Caco-2 (cell line): ENCODE measurements at regions not wholly inside any gene's neighbourhood (a gene's known extent, or its start where the extent isn't known, plus 50 kb on each side); places are given as distances from the start of the nearest gene placed in this dataset.
"Not testable (repeated sequence)": the region's sequence is repeated elsewhere in the genome, so short reads cannot be mapped to it uniquely, and the experiment has no call there.

ENCODE experiments used
- BruUV-seq: library from RNA; stranded (reverse); fragments of 400-500 nt; replicated peaks from 2 replicates; lab custom pipeline; 2021; lab: Mats Ljungman, UMichigan
- CTCF ChIA-PET: fragments of 300-600 bp; sonication (Branson Sonifier 250); formaldehyde crosslinking; loops from one replicate; lab custom pipeline; 2022; ENCODE audit warnings: antibody characterized with exemption; lab: Charles Lee
- POLR2A ChIA-PET: fragments of 300-600 bp; sonication (Branson Sonifier 250); formaldehyde crosslinking; loops from one replicate; lab custom pipeline; 2022; ENCODE audit warnings: antibody characterized with exemption; lab: Charles Lee
- DNase-seq, 2 experiments: peaks; one replicate each; pipeline versions ENCODE4 v3.0.0 to v3.0.0-alpha.2; 2020 to 2022
- H3K27me3 ChIP-seq: replicated peaks from 2 replicates; pipeline ENCODE4 v1.6.0; 2011; ENCODE audit warnings: low read length; ENCODE audit not compliant: control insufficient read depth, insufficient read depth
- H3K36me3 ChIP-seq: 2 replicates; pipeline ENCODE4 v1.5.1; 2011; ENCODE audit warnings: low read length; ENCODE audit not compliant: control insufficient read depth, insufficient read depth
- H3K4me1 ChIP-seq: fragments of 250-450 bp; sonication (Bioruptor Pico); 2 replicates; pipeline ENCODE4 v1.5.1; 2020; ENCODE audit warnings: mild to moderate bottlenecking
- H3K4me3 ChIP-seq: 2 replicates; pipeline ENCODE4 v1.5.1; 2011; ENCODE audit warnings: low read depth, mild to moderate bottlenecking, control low read depth, low read length
- H3K9me3 ChIP-seq: fragments of 250-450 bp; sonication (Bioruptor Pico); 2 replicates; pipeline ENCODE4 v1.5.1; 2020; ENCODE audit warnings: mild to moderate bottlenecking, moderate library complexity
- H3K27ac Mint-ChIP-seq: one replicate; pipeline ENCODE4 v1.8.0; 2022; ENCODE audit warnings: mixed read lengths; ENCODE audit not compliant: unreplicated experiment
- H3K27me3 Mint-ChIP-seq: one replicate; pipeline ENCODE4 v1.8.0; 2022; ENCODE audit warnings: mixed read lengths; ENCODE audit not compliant: insufficient read depth, unreplicated experiment
- H3K36me3 Mint-ChIP-seq: one replicate; pipeline ENCODE4 v1.8.0; 2022; ENCODE audit warnings: mild to moderate bottlenecking, mixed read lengths; ENCODE audit not compliant: insufficient read depth, unreplicated experiment
- H3K4me1 Mint-ChIP-seq: one replicate; pipeline ENCODE4 v1.8.0; 2022; ENCODE audit warnings: low read depth, mixed read lengths; ENCODE audit not compliant: unreplicated experiment
- H3K4me3 Mint-ChIP-seq: one replicate; pipeline ENCODE4 v1.8.0; 2022; ENCODE audit warnings: mild to moderate bottlenecking, moderate library complexity, mixed read lengths; ENCODE audit not compliant: unreplicated experiment
- H3K9me3 Mint-ChIP-seq: one replicate; pipeline ENCODE4 v1.8.0; 2022; ENCODE audit warnings: mixed read lengths; ENCODE audit not compliant: unreplicated experiment
- CTCF ChIP-seq, 2 experiments: fragments of 200-600 bp in 1 of 2; IDR thresholded peaks; 1 replicate in 1 of 2; 2 replicates in 1 of 2; pipeline versions ENCODE4 v1.5.1 to v1.8.0; 2011 to 2022; ENCODE audit warnings: antibody characterized with exemption in 1 of 2, control low read depth in 1 of 2, inconsistent platforms in 1 of 2, low read depth in 1 of 2, low read length in 1 of 2, mild to moderate bottlenecking in 1 of 2, moderate library complexity in 1 of 2; ENCODE audit not compliant: insufficient read depth in 1 of 2, severe bottlenecking in 1 of 2, unreplicated experiment in 1 of 2
- intact Hi-C: fragments of 100-400 bp; cut with micrococcal nuclease; formaldehyde crosslinking; loops from one replicate; pipeline ENCODE4 v1.10.0; 2022; ENCODE audit not compliant: unreplicated experiment

- Mint-ChIP-seq H3K4me1 (no peaks in the 10 kb centered on the region), H3K27ac (no peak overlapping the region), H3K9me3 (no peaks in the 10 kb centered on the region), H3K27me3 (no peaks in the 10 kb centered on the region), H3K4me3 (no peak overlapping the region), H3K36me3 (no peaks in the 10 kb centered on the region)
- intact Hi-C loops: no loop called here
- H3K27me3 ChIP-seq: no peaks in the 10 kb centered on the region
- H3K4me3 ChIP-seq: no peak overlapping the region
- no peak for DNase-seq
- H3K4me1 ChIP-seq: no peaks in the 10 kb centered on the region
- POLR2A ChIA-PET: no interaction called here
- no TSS peak for BruUV-seq
- no peaks in the 10 kb centered on the region for H3K36me3 ChIP-seq
- TF ChIP-seq CTCF (IDR thresholded peaks at IDR 0.05; ENCODE audit: insufficient read depth in 1 of 2, low read depth in 1 of 2, low read length in 1 of 2, severe bottlenecking in 1 of 2, unreplicated experiment in 1 of 2): no peak
- no peaks in the 10 kb centered on the region for H3K9me3 ChIP-seq
- CTCF ChIA-PET: no interaction called here
Observed at GRCh38 chr6:93848031-93848742, 428.8 kb upstream of the EPHA7 start.

DNA sequence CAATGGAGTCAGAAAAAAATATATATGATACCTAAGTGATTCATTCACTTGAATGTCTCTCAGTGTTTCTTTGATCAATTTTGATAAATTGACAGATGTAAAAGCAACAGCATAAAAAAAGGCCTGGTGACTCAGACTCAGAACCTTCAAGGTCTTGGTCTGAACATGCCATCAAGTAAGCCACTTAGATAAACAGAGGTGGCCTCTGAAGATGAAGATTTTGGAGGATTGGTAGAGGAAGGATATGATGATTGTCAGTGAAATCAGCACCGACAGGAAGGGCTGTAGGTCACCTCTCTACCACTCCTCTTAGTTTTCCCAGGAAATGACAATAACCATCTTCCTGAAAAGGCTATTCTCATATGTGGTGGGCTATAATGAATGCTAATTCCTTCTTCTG is 422.8 kb upstream of the EPHA7 start:
- H3K4me3 ChIP-seq: no peak overlapping the region
- Mint-ChIP-seq H3K36me3 (no peaks in the 10 kb centered on the region), H3K27me3 (no peaks in the 10 kb centered on the region), H3K4me3 (no peak overlapping the region), H3K4me1 (no peaks in the 10 kb centered on the region), H3K27ac (no peak overlapping the region), H3K9me3 (no peaks in the 10 kb centered on the region)
- DNase-seq: no peak
- no peaks in the 10 kb centered on the region for H3K36me3 ChIP-seq
- no TSS peak for BruUV-seq
- CTCF ChIA-PET: no interaction called here
- TF ChIP-seq CTCF (IDR thresholded peaks at IDR 0.05; ENCODE audit: insufficient read depth in 1 of 2, low read depth in 1 of 2, low read length in 1 of 2, severe bottlenecking in 1 of 2, unreplicated experiment in 1 of 2): no peak
- POLR2A ChIA-PET: no interaction called here
- intact Hi-C loops: no loop called here
- no peaks in the 10 kb centered on the region for H3K9me3 ChIP-seq
- no peaks in the 10 kb centered on the region for H3K27me3 ChIP-seq
- H3K4me1 ChIP-seq: no peaks in the 10 kb centered on the region

DNA sequence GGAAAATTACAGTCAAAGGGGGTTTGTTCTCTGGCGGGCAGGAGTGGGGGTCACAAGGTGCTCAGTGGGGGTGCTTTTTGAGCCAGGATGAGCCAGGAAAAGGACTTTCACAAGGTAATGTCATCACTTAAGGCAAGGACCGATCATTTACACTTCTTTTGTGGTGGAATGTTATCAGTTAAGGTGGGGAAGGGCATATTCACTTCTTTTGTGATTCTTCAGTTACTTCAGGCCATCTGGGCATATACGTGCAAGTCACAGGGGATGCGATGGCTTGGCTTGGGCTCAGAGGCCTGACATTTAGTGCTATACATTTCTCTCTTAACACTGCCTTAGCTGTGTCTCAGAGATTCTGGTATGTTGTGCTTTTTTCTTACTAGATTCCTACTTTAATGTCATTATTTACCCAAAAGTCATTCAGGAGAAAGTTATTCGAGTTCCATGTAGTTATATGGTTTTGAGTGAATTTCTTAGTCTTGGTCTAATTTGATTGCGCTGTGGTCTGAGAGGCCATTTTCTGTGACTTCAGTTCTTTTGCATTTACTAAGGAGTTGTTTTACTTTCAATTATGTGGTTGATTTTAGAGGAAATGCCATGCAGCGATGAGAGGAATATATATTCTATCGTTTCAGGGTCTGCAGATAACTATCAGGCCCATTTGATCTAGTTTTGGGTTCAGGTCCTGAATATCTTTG is 416.2 kb upstream of the EPHA7 start:
- POLR2A ChIA-PET, BruUV-seq, H3K27ac Mint-ChIP-seq, DNase-seq, H3K4me3 ChIP-seq, H3K4me1 Mint-ChIP-seq, H3K9me3 Mint-ChIP-seq, intact Hi-C loops, H3K27me3 ChIP-seq, H3K4me1 ChIP-seq, CTCF ChIA-PET, H3K36me3 ChIP-seq, H3K9me3 ChIP-seq, H3K36me3 Mint-ChIP-seq, H3K4me3 Mint-ChIP-seq, H3K27me3 Mint-ChIP-seq: not testable (repeated sequence)

- H3K36me3 ChIP-seq, H3K4me1 ChIP-seq, H3K4me3 Mint-ChIP-seq, H3K4me3 ChIP-seq, DNase-seq, H3K9me3 Mint-ChIP-seq, H3K4me1 Mint-ChIP-seq, H3K27me3 ChIP-seq, H3K36me3 Mint-ChIP-seq, H3K9me3 ChIP-seq, H3K27ac Mint-ChIP-seq, H3K27me3 Mint-ChIP-seq, BruUV-seq, POLR2A ChIA-PET, CTCF ChIA-PET, intact Hi-C loops: not testable (repeated sequence)
Observed at GRCh38 chr6:93835026-93835425, 415.7 kb upstream of the EPHA7 start.

DNA sequence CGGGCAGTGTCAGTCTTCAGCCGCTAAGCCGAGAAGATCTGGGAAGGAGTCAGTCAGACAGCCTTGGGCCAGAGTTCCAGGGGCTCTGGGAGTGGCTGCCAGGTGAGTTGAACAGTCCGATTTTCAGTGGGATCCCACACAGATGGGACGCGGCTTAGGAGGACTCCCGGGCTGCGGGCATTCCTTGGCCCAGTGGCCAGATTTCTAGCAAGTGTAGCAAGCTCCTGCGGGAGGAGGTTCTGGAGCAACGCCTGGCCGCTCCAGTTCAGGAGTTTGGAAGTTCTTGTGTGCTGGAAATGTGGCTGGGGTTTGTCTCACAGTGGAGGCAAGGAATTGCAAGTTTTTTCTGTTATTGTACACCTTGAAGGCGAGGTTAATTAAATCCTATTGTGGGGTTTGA is 414.0 kb upstream of the EPHA7 start:
- H3K9me3 Mint-ChIP-seq, H3K4me3 Mint-ChIP-seq, H3K36me3 Mint-ChIP-seq, H3K9me3 ChIP-seq, intact Hi-C loops, H3K27ac Mint-ChIP-seq, H3K4me1 ChIP-seq, H3K27me3 Mint-ChIP-seq, CTCF ChIA-PET, POLR2A ChIA-PET, H3K27me3 ChIP-seq, H3K4me1 Mint-ChIP-seq, H3K36me3 ChIP-seq, BruUV-seq, H3K4me3 ChIP-seq, DNase-seq: not testable (repeated sequence)
